T-cell (primary cell): ENCODE measurements at regions not wholly inside any gene's neighbourhood (a gene's known extent, or its start where the extent isn't known, plus 50 kb on each side); places are given as distances from the start of the nearest gene placed in this dataset.
"Not testable (repeated sequence)": the region's sequence is repeated elsewhere in the genome, so short reads cannot be mapped to it uniquely, and the experiment has no call there.

ENCODE experiments used
- ATAC-seq, 4 experiments: fragments of 200-7000 bp in 3 of 4; fragments of 150-1000 bp in 1 of 4; cut with Tn5 transposase; replicated peaks in 1 of 4; 1 replicate in 3 of 4; 2 replicates in 1 of 4; pipeline ENCODE4 v1.10.0; 2021; ENCODE audit warnings: moderate library complexity in 3 of 4, mild to moderate bottlenecking in 2 of 4, moderate number of reproducible peaks in 1 of 4
- CTCF ChIA-PET, 2 donors: fragments of 300-600 bp; sonication (Branson Sonifier 250); formaldehyde crosslinking; loops; one replicate each; lab custom pipeline; 2022; ENCODE audit warnings: antibody characterized with exemption in 2 of 2; lab: Charles Lee
- POLR2A ChIA-PET, 2 donors: fragments of 300-600 bp; sonication (Branson Sonifier 250); formaldehyde crosslinking; loops; one replicate each; lab custom pipeline; 2022; ENCODE audit warnings: antibody characterized with exemption in 2 of 2; lab: Charles Lee
- DNase-seq, 35 experiments: peaks; one replicate each; pipeline versions ENCODE4 v3.0.0 to v3.0.0-alpha.2; 2013 to 2023
- H3K27ac ChIP-seq: one replicate; pipeline ENCODE4 v1.5.1; 2013; ENCODE audit warnings: low read length
- H3K27me3 ChIP-seq, 2 experiments: replicated peaks in 1 of 2; 1 replicate in 1 of 2; 2 replicates in 1 of 2; pipeline versions ENCODE4 v1.6.1 to v1.7.0; 2013; ENCODE audit warnings: low read length in 1 of 2, mixed read lengths in 1 of 2; ENCODE audit not compliant: control insufficient read depth in 2 of 2, insufficient read depth in 2 of 2; ENCODE audit errors: extremely low read depth in 1 of 2
- H3K36me3 ChIP-seq, 2 donors: 1 replicate in 1 of 2; 2 replicates in 1 of 2; pipeline versions ENCODE4 v1.6.1 to v1.7.0; 2013; ENCODE audit warnings: low read length in 1 of 2; ENCODE audit not compliant: control insufficient read depth in 2 of 2, insufficient read depth in 1 of 2; ENCODE audit errors: extremely low read depth in 1 of 2
- H3K4me1 ChIP-seq, 2 experiments: 1 replicate in 1 of 2; 2 replicates in 1 of 2; pipeline versions ENCODE4 v1.6.1 to v1.7.0; 2013; ENCODE audit warnings: low read length in 2 of 2, mixed read lengths in 1 of 2; ENCODE audit not compliant: insufficient read depth in 2 of 2, control insufficient read depth in 1 of 2; ENCODE audit errors: extremely low read depth in 1 of 2
- H3K4me3 ChIP-seq, 2 donors: 1 replicate in 1 of 2; 2 replicates in 1 of 2; pipeline versions ENCODE4 v1.5.1 to v1.7.0; 2013; ENCODE audit warnings: mild to moderate bottlenecking in 2 of 2, low read length in 1 of 2, moderate library complexity in 1 of 2; ENCODE audit not compliant: control insufficient read depth in 1 of 2; ENCODE audit errors: extremely low read depth in 1 of 2
- H3K9me3 ChIP-seq: 2 replicates; pipeline ENCODE4 v1.7.0; 2013
- H3K27ac Mint-ChIP-seq, 2 donors: one replicate each; pipeline ENCODE4 v1.8.0; 2020 to 2021; ENCODE audit warnings: mild to moderate bottlenecking in 2 of 2, mixed read lengths in 2 of 2
- H3K27me3 Mint-ChIP-seq, 2 donors: one replicate each; pipeline ENCODE4 v1.8.0; 2021 to 2022; ENCODE audit warnings: mixed read lengths in 2 of 2
- H3K36me3 Mint-ChIP-seq: one replicate; pipeline ENCODE4 v1.8.0; 2021; ENCODE audit warnings: mixed read lengths
- H3K4me1 Mint-ChIP-seq, 3 donors: one replicate each; pipeline ENCODE4 v1.8.0; 2020 to 2022; ENCODE audit warnings: mixed read lengths in 3 of 3, mild to moderate bottlenecking in 1 of 3
- H3K4me3 Mint-ChIP-seq, 3 donors: one replicate each; pipeline ENCODE4 v1.8.0; 2020 to 2022; ENCODE audit warnings: mild to moderate bottlenecking in 3 of 3, mixed read lengths in 3 of 3, moderate library complexity in 3 of 3
- H3K9me3 Mint-ChIP-seq, 3 donors: one replicate each; pipeline ENCODE4 v1.8.0; 2020 to 2022; ENCODE audit warnings: mixed read lengths in 3 of 3
- WGBS: methylation state at CpG from one replicate; pipeline ENCODE4 v1.1.5; 2013; ENCODE audit warnings: missing lambda C conversion rate; ENCODE audit not compliant: insufficient coverage; 5-methylcytosine and 5-hydroxymethylcytosine counted together

DNA sequence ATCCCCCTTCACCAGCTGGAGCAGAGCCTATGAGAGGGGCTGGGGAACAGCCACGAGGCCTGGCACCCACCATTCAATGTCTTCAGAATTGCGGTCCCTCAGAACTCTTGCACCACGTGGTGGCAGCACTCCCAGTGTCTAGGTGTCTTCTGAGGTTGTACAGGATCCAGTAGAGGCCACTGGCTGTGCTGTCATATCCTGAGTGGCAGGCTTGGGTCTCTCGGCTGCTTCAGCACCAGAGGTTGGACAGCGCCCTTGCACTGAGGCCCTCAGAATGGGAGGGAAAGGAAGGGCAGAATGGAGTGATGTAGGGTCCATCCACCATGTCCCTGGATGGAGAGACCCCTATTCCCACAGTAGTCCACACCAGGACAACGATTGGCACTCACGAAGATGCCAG lies 112.0 kb upstream of the TEKT4 start:
- peaks cover 0 to 4% (median 0%) of the 10 kb centered on the region in 3 donors for H3K4me1 Mint-ChIP-seq
- no peaks in the 10 kb centered on the region for H3K27me3 Mint-ChIP-seq
- H3K4me3 ChIP-seq: no peak overlapping the region
- no peaks in the 10 kb centered on the region for H3K9me3 ChIP-seq
- no peak for ATAC-seq
- no peaks in the 10 kb centered on the region for H3K36me3 Mint-ChIP-seq
- CTCF ChIA-PET: no interaction called here
- no peak for DNase-seq
- H3K4me3 Mint-ChIP-seq: no peak overlapping the region
- POLR2A ChIA-PET: no interaction called here
- H3K27ac ChIP-seq: no peak overlapping the region
- peaks cover 0 to 6% (median 2%) of the 10 kb centered on the region in 3 donors for H3K9me3 Mint-ChIP-seq
- H3K4me1 ChIP-seq: no peaks in the 10 kb centered on the region
- peaks cover 0 to 3% of the 10 kb centered on the region in 2 experiments for H3K27me3 ChIP-seq
- H3K36me3 ChIP-seq: no peaks in the 10 kb centered on the region
- 30% methylated on average over 6 of the region's 7 CpGs for WGBS
- H3K27ac Mint-ChIP-seq: no peak overlapping the region

DNA sequence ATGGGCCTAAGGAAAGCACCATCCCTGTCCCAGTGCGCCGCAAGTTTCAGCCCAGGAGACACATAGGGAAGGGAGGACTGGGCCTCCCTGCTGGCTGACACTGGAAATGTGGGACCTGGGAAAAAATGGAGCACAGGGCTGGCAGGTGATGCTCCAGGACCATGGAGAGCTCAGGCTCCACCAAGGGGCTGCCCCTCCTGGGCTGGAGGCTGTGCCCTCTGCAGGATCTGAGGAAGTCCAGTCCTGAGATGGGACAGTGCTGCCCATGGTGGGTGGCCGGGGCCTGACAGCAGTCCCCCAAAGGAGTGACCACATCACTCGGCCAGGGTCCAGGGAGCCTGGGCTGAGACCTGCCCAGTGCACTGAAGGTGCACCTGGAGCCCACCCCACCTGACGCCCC lies 108.6 kb upstream of the TEKT4 start:
- H3K36me3 ChIP-seq: no peaks in the 10 kb centered on the region
- H3K27me3 ChIP-seq: peaks cover 0 to 3% of the 10 kb centered on the region in 2 experiments
- H3K9me3 ChIP-seq: no peaks in the 10 kb centered on the region
- peaks cover 0 to 4% of the 10 kb centered on the region in 2 donors for H3K27me3 Mint-ChIP-seq
- H3K27ac Mint-ChIP-seq: no peak overlapping the region
- DNase-seq (no peak), ATAC-seq (no peak)
- H3K4me3 ChIP-seq: no peak overlapping the region
- 74% methylated on average over 3 of the region's 5 CpGs for WGBS
- H3K36me3 Mint-ChIP-seq: no peaks in the 10 kb centered on the region
- ChIA-PET CTCF (no interaction called here), POLR2A (no interaction called here)
- peaks cover 0 to 6% (median 2%) of the 10 kb centered on the region in 3 donors for H3K9me3 Mint-ChIP-seq
- peaks cover 0 to 10% (median 7%) of the 10 kb centered on the region in 3 donors for H3K4me1 Mint-ChIP-seq
- H3K4me1 ChIP-seq: no peaks in the 10 kb centered on the region
- no peak overlapping the region for H3K4me3 Mint-ChIP-seq
- H3K27ac ChIP-seq: no peak overlapping the region

DNA sequence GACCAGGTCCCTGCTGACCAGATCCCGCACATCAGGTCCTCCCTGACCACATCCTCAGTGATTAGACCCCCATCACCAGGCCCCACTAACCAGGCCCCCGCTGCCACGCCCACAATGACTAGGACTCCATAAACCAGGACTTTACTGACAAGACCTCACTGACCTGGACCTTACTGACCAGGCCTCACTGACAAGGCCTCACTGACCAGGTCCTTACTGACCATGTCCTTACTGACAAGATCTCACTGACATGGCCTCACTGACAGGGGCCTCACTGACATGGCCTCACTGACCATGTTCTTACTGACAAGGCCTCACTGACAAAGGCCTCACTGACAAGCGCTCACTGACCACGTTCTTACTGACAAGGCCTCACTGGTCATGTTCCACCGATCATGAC lies 107.9 kb upstream of the TEKT4 start:
- Histone ChIP-seq H3K4me3 (no peak overlapping the region), H3K27me3 (peaks cover 0 to 3% of the 10 kb centered on the region in 2 experiments), H3K36me3 (no peaks in the 10 kb centered on the region), H3K4me1 (no peaks in the 10 kb centered on the region), H3K27ac (no peak overlapping the region), H3K9me3 (no peaks in the 10 kb centered on the region)
- CTCF ChIA-PET: no interaction called here
- ATAC-seq (no peak), DNase-seq (no peak)
- Mint-ChIP-seq H3K36me3 (no peaks in the 10 kb centered on the region), H3K4me3 (no peak overlapping the region), H3K27me3 (peaks cover 0 to 4% of the 10 kb centered on the region in 2 donors), H3K27ac (no peak overlapping the region), H3K9me3 (peaks cover 0 to 6% (median 2%) of the 10 kb centered on the region in 3 donors), H3K4me1 (peaks cover 0 to 10% (median 7%) of the 10 kb centered on the region in 3 donors)
- POLR2A ChIA-PET: no interaction called here
- WGBS: 82% methylated on average over 6 of the region's 6 CpGs

DNA sequence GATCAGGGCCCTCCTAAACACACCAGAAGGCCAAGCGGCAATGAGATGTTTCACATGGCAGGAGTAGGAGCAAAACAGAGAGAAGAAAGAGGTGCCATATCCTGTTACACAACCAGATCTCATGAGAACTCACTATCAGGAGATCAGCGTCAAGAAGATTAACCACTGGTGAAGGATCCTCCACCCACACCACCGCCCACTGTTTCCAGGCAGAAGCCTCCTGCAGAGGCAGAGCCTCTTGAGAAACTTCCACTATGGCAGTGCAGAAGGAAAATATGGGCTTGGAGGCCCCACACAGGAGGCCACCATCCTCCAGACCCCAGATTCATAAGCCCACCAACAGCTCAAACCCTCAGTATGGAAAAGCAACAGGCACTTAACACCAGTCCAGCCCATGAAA lies 106.9 kb upstream of the TEKT4 start:
- H3K27me3 ChIP-seq, H3K27ac Mint-ChIP-seq, H3K9me3 ChIP-seq, H3K36me3 Mint-ChIP-seq, DNase-seq, CTCF ChIA-PET, H3K9me3 Mint-ChIP-seq, H3K4me1 Mint-ChIP-seq, H3K27me3 Mint-ChIP-seq, H3K36me3 ChIP-seq, H3K4me3 Mint-ChIP-seq, H3K4me1 ChIP-seq, H3K4me3 ChIP-seq, H3K27ac ChIP-seq, POLR2A ChIA-PET, ATAC-seq: not testable (repeated sequence)
- 42% methylated on average over 2 of the region's 3 CpGs for WGBS

DNA sequence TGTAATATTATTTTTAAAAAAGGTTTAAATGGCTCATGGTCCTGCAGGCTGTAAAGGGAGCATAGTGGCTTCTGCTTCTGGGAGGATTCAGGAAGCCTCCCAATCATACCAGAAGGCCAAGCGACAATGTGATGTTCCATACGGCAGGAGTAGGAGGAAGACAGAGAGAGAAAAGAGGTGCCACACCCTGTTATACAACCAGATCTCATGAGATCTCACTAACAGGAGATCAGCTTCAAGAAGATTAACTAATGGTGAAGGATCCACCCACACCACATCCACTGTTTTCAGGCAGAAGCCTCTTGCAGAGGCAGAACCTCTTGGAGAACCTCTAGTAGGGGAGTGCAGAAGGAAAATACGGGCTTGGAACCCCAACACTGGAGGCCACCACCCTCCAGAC lies 103.9 kb upstream of the TEKT4 start:
- ChIA-PET CTCF (no interaction called here), POLR2A (no interaction called here)
- Mint-ChIP-seq H3K9me3 (no peaks in the 10 kb centered on the region), H3K36me3 (no peaks in the 10 kb centered on the region), H3K27ac (no peak overlapping the region), H3K4me3 (no peak overlapping the region), H3K4me1 (peaks cover 0 to 10% (median 7%) of the 10 kb centered on the region in 3 donors), H3K27me3 (peaks cover 2 to 14% of the 10 kb centered on the region in 2 donors)
- Histone ChIP-seq H3K36me3 (no peaks in the 10 kb centered on the region), H3K27me3 (no peaks in the 10 kb centered on the region), H3K4me3 (no peak overlapping the region), H3K4me1 (no peaks in the 10 kb centered on the region), H3K9me3 (no peaks in the 10 kb centered on the region), H3K27ac (no peak overlapping the region)
- WGBS: no CpG with 5 or more reads among the region's 3 CpGs
- ATAC-seq (no peak), DNase-seq (no peak)

DNA sequence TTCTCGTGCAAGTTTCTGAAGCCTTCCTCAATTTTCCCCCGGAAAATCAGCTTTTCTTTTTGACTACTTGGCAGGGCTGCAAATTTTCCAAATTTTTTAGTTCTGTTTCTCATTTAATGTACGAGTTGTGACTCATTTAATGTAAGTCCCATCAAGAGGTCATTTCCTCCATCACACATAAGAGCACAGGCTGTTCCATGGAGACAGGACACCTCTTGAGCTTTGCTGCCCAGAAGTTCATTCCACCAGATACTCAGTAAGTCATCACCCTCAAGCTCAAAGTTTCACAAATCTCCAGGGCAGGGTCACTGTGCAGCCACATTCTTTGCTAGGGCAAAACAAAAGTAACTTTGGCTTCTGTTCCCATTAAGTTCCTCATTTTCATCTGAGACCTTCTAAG lies 101.5 kb upstream of the TEKT4 start:
- H3K36me3 ChIP-seq: no peaks in the 10 kb centered on the region
- H3K27ac ChIP-seq: no peak overlapping the region
- no peaks in the 10 kb centered on the region for H3K4me1 ChIP-seq
- Mint-ChIP-seq H3K4me3 (no peak overlapping the region), H3K4me1 (peaks cover 0 to 4% (median 2%) of the 10 kb centered on the region in 3 donors), H3K27ac (no peak overlapping the region), H3K27me3 (peaks cover 2 to 17% of the 10 kb centered on the region in 2 donors), H3K9me3 (no peaks in the 10 kb centered on the region), H3K36me3 (no peaks in the 10 kb centered on the region)
- H3K4me3 ChIP-seq: no peak overlapping the region
- ATAC-seq (no peak), DNase-seq (no peak)
- no peaks in the 10 kb centered on the region for H3K9me3 ChIP-seq
- POLR2A ChIA-PET: no interaction called here
- no peaks in the 10 kb centered on the region for H3K27me3 ChIP-seq
- 88% methylated on average over 3 of the region's 3 CpGs for WGBS
- CTCF ChIA-PET: no interaction called here

DNA sequence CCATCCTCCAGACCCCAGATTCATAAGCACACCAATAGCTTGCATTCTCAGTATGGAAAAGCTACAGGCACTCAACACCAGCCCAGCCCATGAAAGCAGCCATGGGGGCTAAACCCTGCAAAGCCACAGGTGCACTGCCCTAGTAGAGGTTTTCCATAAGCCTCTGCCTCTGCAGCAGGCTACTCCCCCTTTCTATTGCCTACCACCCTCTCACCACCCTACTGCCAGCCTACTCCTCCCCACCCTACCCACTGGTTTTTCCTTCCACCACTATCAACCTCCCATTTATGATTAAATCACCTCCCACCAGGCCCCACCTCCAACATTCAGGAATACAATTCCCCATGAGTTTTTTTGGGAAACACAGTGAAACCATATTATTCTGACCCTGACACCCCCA lies 96.4 kb upstream of the TEKT4 start:
- H3K4me3 ChIP-seq: no peak overlapping the region
- POLR2A ChIA-PET: no interaction called here
- Mint-ChIP-seq H3K27me3 (peaks cover 2 to 22% of the 10 kb centered on the region in 2 donors), H3K36me3 (no peaks in the 10 kb centered on the region), H3K4me1 (no peaks in the 10 kb centered on the region), H3K27ac (no peak overlapping the region), H3K4me3 (no peak overlapping the region), H3K9me3 (no peaks in the 10 kb centered on the region)
- no peak for ATAC-seq
- no peak overlapping the region for H3K27ac ChIP-seq
- H3K36me3 ChIP-seq: no peaks in the 10 kb centered on the region
- no peak for DNase-seq
- no peaks in the 10 kb centered on the region for H3K9me3 ChIP-seq
- CTCF ChIA-PET: no interaction called here
- no peaks in the 10 kb centered on the region for H3K4me1 ChIP-seq
- H3K27me3 ChIP-seq: no peaks in the 10 kb centered on the region
